Osteocyte (in vitro differentiated cells): ENCODE measurements at regions not wholly inside any gene's neighbourhood (a gene's known extent, or its start where the extent isn't known, plus 50 kb on each side); places are given as distances from the start of the nearest gene placed in this dataset.

ENCODE experiments used
- DNase-seq: peaks from one replicate; pipeline ENCODE4 v3.0.0; 2021; ENCODE audit warnings: mixed read lengths; ENCODE audit not compliant: unreplicated experiment; ENCODE audit errors: extremely low spot score
- H3K27ac Mint-ChIP-seq: one replicate; pipeline ENCODE4 v1.8.0; 2021; ENCODE audit warnings: mild to moderate bottlenecking, mixed read lengths; ENCODE audit not compliant: unreplicated experiment
- H3K27me3 Mint-ChIP-seq: one replicate; pipeline ENCODE4 v1.8.0; 2021; ENCODE audit warnings: mixed read lengths; ENCODE audit not compliant: unreplicated experiment
- H3K36me3 Mint-ChIP-seq: one replicate; pipeline ENCODE4 v1.8.0; 2021; ENCODE audit warnings: mixed read lengths; ENCODE audit not compliant: unreplicated experiment
- H3K4me1 Mint-ChIP-seq: one replicate; pipeline ENCODE4 v1.8.0; 2021; ENCODE audit warnings: mixed read lengths; ENCODE audit not compliant: unreplicated experiment
- H3K4me3 Mint-ChIP-seq: one replicate; pipeline ENCODE4 v1.8.0; 2021; ENCODE audit warnings: mild to moderate bottlenecking, moderate library complexity, mixed read lengths; ENCODE audit not compliant: unreplicated experiment
- H3K9me3 Mint-ChIP-seq: one replicate; pipeline ENCODE4 v1.8.0; 2021; ENCODE audit warnings: mixed read lengths; ENCODE audit not compliant: unreplicated experiment
- CTCF ChIP-seq: fragments of 200-600 bp; sonication (generic); IDR thresholded peaks from 2 replicates; pipeline ENCODE4 v1.5.0; 2021; ENCODE audit warnings: antibody characterized with exemption, mild to moderate bottlenecking, moderate library complexity

GRCh38 chr7:69283421-69283820 lies 314.9 kb upstream of the AUTS2 start:
- H3K4me1 Mint-ChIP-seq: peaks cover 3% of the 10 kb centered on the region
- H3K27ac Mint-ChIP-seq: no peak overlapping the region
- H3K4me3 Mint-ChIP-seq: no peak overlapping the region
- H3K27me3 Mint-ChIP-seq: peaks cover 2% of the 10 kb centered on the region
- no peak for TF ChIP-seq CTCF
- H3K9me3 Mint-ChIP-seq: no peaks in the 10 kb centered on the region
- DNase-seq: no peak
- H3K36me3 Mint-ChIP-seq: peaks cover 3% of the 10 kb centered on the region

GRCh38 chr7:69285854-69286253 lies 312.4 kb upstream of the AUTS2 start:
- TF ChIP-seq CTCF: no peak
- no peak overlapping the region for H3K27ac Mint-ChIP-seq
- H3K4me3 Mint-ChIP-seq: no peak overlapping the region
- peaks cover 3% of the 10 kb centered on the region for H3K36me3 Mint-ChIP-seq
- no peak for DNase-seq
- H3K9me3 Mint-ChIP-seq: no peaks in the 10 kb centered on the region
- peaks cover 3% of the 10 kb centered on the region for H3K4me1 Mint-ChIP-seq
- H3K27me3 Mint-ChIP-seq: peaks cover 9% of the 10 kb centered on the region

- no peak for TF ChIP-seq CTCF
- Mint-ChIP-seq H3K36me3 (no peaks in the 10 kb centered on the region), H3K27ac (no peak overlapping the region), H3K27me3 (peaks cover 8% of the 10 kb centered on the region), H3K4me1 (no peaks in the 10 kb centered on the region), H3K4me3 (no peak overlapping the region), H3K9me3 (peaks cover 6% of the 10 kb centered on the region)
- DNase-seq: no peak
These were observed 302.3 kb upstream of the AUTS2 start for GRCh38 chr7:69295977-69296376.

GRCh38 chr7:69301253-69301652 lies 297.0 kb upstream of the AUTS2 start:
- Mint-ChIP-seq H3K36me3 (no peaks in the 10 kb centered on the region), H3K27me3 (peaks cover 11% of the 10 kb centered on the region), H3K4me1 (no peaks in the 10 kb centered on the region), H3K4me3 (no peak overlapping the region), H3K9me3 (peaks cover 10% of the 10 kb centered on the region), H3K27ac (no peak overlapping the region)
- no peak for DNase-seq
- TF ChIP-seq CTCF: no peak

GRCh38 chr7:69309601-69310000 lies 288.7 kb upstream of the AUTS2 start:
- Mint-ChIP-seq H3K36me3 (no peaks in the 10 kb centered on the region), H3K9me3 (peaks cover 4% of the 10 kb centered on the region), H3K4me1 (no peaks in the 10 kb centered on the region), H3K27me3 (peaks cover 26% of the 10 kb centered on the region), H3K27ac (no peak overlapping the region), H3K4me3 (no peak overlapping the region)
- no peak for TF ChIP-seq CTCF
- DNase-seq: no peak
